ENCODE measurements at regions not wholly inside any gene's neighbourhood (a gene's known extent, or its start where the extent isn't known, plus 50 kb on each side); places are given as distances from the start of the nearest gene placed in this dataset.

- TF ChIP-seq CTCF (IDR thresholded peaks at IDR 0.05) (no peak), POLR2A (IDR thresholded peaks at IDR 0.05) (no peak)
These were observed 150.6 kb upstream of the PCBD1 start for GRCh38 chr10:71038921-71039320.

Data from testis (tissue), 2 donors.